Progenitor cell of endocrine pancreas (in vitro differentiated cells): ENCODE measurements at regions not wholly inside any gene's neighbourhood (a gene's known extent, or its start where the extent isn't known, plus 50 kb on each side); places are given as distances from the start of the nearest gene placed in this dataset.

Source experiments
- DNase-seq: peaks from one replicate; pipeline ENCODE4 v3.0.0; 2021; ENCODE audit warnings: low spot score; ENCODE audit not compliant: unreplicated experiment
- H3K27ac Mint-ChIP-seq: 2 replicates; pipeline ENCODE4 v1.8.0; 2021; ENCODE audit warnings: mild to moderate bottlenecking, moderate library complexity, mixed read lengths
- H3K27me3 Mint-ChIP-seq: 2 replicates; pipeline ENCODE4 v1.8.0; 2021; ENCODE audit warnings: mixed read lengths
- H3K36me3 Mint-ChIP-seq: 2 replicates; pipeline ENCODE4 v1.8.0; 2022; ENCODE audit warnings: mixed read lengths; ENCODE audit not compliant: insufficient read depth
- H3K4me1 Mint-ChIP-seq: 2 replicates; pipeline ENCODE4 v1.8.0; 2021; ENCODE audit warnings: low read depth, mixed read lengths
- H3K4me3 Mint-ChIP-seq: 2 replicates; pipeline ENCODE4 v1.8.0; 2021; ENCODE audit warnings: low read depth, mild to moderate bottlenecking, moderate library complexity, mixed read lengths
- H3K9me3 Mint-ChIP-seq: 2 replicates; pipeline ENCODE4 v1.8.0; 2021; ENCODE audit warnings: low read depth, mixed read lengths
- TF ChIP-seq, protein P1 (sequence below): fragments of 200-600 bp; sonication (generic); IDR thresholded peaks from one replicate; pipeline ENCODE4 v1.5.0; 2021; ENCODE audit warnings: antibody characterized with exemption, mild to moderate bottlenecking; ENCODE audit not compliant: unreplicated experiment

DNA sequence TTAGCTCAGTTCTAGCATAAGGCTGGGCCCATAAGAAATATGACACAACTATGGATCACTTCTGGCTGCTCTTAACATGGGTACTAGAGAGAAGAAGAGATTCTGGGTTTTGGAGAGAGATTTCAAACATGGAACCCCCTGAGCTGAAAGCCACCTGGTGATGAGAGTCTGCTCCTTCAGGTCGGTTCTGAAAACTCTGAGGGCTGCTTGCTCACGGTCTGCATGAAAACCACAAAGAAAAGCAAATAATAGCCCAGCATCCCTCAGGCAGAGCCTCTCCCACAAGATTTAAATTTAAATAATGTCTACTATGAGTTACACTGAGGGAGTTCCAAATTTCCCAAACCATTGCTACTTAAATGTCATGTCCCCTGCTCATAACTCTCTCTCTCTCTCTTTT lies 301.5 kb downstream of the BMP7 start:
- DNase-seq = no peak
- TF ChIP-seq, protein P1, sequence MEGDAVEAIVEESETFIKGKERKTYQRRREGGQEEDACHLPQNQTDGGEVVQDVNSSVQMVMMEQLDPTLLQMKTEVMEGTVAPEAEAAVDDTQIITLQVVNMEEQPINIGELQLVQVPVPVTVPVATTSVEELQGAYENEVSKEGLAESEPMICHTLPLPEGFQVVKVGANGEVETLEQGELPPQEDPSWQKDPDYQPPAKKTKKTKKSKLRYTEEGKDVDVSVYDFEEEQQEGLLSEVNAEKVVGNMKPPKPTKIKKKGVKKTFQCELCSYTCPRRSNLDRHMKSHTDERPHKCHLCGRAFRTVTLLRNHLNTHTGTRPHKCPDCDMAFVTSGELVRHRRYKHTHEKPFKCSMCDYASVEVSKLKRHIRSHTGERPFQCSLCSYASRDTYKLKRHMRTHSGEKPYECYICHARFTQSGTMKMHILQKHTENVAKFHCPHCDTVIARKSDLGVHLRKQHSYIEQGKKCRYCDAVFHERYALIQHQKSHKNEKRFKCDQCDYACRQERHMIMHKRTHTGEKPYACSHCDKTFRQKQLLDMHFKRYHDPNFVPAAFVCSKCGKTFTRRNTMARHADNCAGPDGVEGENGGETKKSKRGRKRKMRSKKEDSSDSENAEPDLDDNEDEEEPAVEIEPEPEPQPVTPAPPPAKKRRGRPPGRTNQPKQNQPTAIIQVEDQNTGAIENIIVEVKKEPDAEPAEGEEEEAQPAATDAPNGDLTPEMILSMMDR = no peak
- peaks cover 34% of the 10 kb centered on the region for H3K27me3 Mint-ChIP-seq
- H3K9me3 Mint-ChIP-seq = peaks cover 3% of the 10 kb centered on the region
- no peak overlapping the region for H3K4me3 Mint-ChIP-seq
- no peaks in the 10 kb centered on the region for H3K4me1 Mint-ChIP-seq
- H3K36me3 Mint-ChIP-seq = no peaks in the 10 kb centered on the region
- H3K27ac Mint-ChIP-seq = no peak overlapping the region

DNA sequence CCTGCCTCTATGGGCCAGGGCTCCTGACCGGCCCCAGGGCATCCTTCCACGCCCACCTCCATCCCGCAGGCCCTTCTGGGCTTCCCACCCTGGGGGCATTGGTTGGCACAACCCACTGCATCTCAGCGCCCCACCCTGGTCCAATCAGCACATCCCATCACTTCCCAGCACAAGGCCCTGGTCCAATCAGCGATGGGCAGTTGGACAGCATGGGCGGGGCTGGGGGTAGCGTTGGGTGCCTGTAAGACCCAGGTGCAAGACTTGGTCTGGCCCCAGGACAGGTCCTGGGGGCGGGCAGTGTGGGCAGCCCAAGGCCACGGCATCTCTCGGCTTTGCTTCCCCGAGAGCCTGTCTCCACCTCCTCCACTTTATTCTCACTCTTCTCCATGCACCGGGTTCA lies 298.5 kb downstream of the BMP7 start:
- DNase-seq = no peak
- Mint-ChIP-seq H3K4me1 (no peaks in the 10 kb centered on the region), H3K27ac (no peak overlapping the region), H3K27me3 (peaks cover 53% of the 10 kb centered on the region), H3K9me3 (peaks cover 3% of the 10 kb centered on the region), H3K4me3 (no peak overlapping the region), H3K36me3 (no peaks in the 10 kb centered on the region)
- TF ChIP-seq, protein P1 = no peak

DNA sequence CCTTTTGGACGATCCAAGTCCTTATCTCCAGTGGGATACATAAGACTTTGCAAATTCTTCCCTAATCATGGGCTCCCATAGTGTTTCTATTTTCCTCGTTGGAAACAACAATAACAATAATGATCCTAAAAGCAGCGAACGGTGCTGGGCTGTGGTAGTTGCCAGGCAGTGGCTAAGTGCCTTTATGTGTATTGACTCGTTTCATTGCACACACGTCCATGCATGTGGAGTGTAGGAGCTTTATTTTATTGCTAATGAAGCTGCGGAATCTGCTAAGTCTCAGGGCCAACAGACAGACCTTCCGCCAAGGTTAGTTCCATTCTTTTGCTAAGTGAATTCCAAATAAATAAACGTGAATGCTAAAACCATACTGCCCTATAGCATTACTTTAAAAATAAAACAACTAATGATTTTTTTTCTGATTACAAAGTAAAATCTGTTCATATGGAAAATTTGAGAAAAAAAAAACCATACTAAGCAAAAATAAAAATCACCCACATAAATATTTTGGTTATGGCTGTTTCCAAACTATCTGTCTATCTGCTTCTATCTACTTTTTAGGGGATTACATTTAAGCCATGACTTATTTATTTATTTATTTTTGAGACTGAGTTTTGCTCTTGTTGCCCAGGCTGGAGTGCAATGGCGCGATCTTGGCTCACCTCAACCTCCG lies 297.9 kb downstream of the BMP7 start:
- no peaks in the 10 kb centered on the region for H3K36me3 Mint-ChIP-seq
- DNase-seq = no peak
- peaks cover 54% of the 10 kb centered on the region for H3K27me3 Mint-ChIP-seq
- peaks cover 3% of the 10 kb centered on the region for H3K9me3 Mint-ChIP-seq
- H3K4me1 Mint-ChIP-seq = no peaks in the 10 kb centered on the region
- TF ChIP-seq, protein P1 = no peak
- H3K4me3 Mint-ChIP-seq = no peak overlapping the region
- no peak overlapping the region for H3K27ac Mint-ChIP-seq

DNA sequence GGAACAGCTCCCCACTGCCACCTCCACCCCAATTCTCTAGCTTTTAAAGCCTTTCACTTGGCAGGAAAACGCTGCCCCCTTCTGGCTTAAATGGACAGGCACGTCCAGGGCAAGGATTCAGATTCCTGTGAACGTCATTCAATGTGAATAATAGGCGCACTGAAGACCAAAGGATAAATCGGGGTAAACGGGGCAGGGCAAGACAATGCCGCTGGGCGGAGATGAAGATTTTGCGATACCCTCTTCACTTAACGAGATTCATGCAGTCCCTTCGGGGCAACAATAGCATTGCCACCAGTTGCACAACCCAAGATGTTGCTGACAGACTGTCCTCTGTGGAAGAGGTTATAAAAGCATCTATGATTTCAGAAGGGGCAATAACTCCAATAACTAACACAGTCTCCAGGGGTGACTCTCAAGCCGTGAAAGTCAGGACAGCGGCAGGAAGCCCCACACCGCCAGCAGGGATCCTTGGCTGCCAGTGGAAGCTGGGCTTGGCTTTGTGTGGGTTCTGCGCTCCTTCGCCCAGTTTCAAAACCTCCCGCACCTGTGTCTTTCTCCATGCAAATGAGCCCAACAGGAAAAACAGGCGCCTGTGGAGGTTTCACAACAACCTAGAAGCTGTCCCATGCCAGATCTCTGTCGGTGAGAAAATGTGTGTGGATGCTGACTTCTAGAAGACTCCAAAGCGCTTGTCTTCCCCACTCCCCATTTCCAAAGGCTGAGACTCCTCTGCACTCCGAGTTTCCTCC lies 291.8 kb downstream of the BMP7 start:
- peak; percentile 44 for DNase-seq
- Mint-ChIP-seq H3K36me3 (no peaks in the 10 kb centered on the region), H3K4me1 (no peaks in the 10 kb centered on the region), H3K9me3 (no peaks in the 10 kb centered on the region), H3K4me3 (no peak overlapping the region), H3K27me3 (peaks cover 81% of the 10 kb centered on the region), H3K27ac (no peak overlapping the region)
- TF ChIP-seq, protein P1 = peak; percentile 76

DNA sequence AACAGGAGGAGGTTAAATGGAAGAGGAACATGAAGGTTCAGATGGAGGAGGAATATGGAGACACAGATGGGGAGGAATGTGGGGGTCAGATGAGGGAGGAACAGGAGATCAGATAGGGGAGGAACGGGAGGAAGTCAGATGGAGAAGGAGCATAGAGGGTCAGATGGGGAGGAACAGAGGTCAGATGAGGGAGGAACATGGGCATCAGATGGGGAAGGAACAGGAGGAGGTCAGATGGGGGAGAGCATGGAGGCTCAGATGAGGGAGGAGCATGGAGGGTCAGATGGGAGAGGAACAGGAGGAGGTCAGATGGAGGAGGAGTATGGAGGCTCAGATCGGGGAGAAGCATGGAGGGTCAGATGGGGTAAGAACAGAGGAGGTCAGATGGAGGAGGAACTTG lies 290.6 kb downstream of the BMP7 start:
- no peak for DNase-seq
- no peak overlapping the region for H3K4me3 Mint-ChIP-seq
- no peak overlapping the region for H3K27ac Mint-ChIP-seq
- H3K9me3 Mint-ChIP-seq = no peaks in the 10 kb centered on the region
- no peaks in the 10 kb centered on the region for H3K36me3 Mint-ChIP-seq
- no peaks in the 10 kb centered on the region for H3K4me1 Mint-ChIP-seq
- TF ChIP-seq, protein P1 = no peak
- H3K27me3 Mint-ChIP-seq = peaks cover 78% of the 10 kb centered on the region
